A673 (cell line): ENCODE measurements at regions not wholly inside any gene's neighbourhood (a gene's known extent, or its start where the extent isn't known, plus 50 kb on each side); places are given as distances from the start of the nearest gene placed in this dataset.

Experiments
- CTCF ChIP-seq: fragments of 300-800, 200-600 bp; sonication (generic); conservative IDR thresholded peaks from 2 replicates; pipeline ENCODE4 v1.5.1; 2017; ENCODE audit warnings: low read depth, mild to moderate bottlenecking, antibody characterized with exemption, low read length, moderate library complexity, mixed read lengths
- EZH2 ChIP-seq: fragments of 200-600 bp; sonication (generic); IDR thresholded peaks from 2 replicates; pipeline ENCODE4 v1.6.1; 2017; ENCODE audit warnings: borderline replicate concordance, low read depth, mild to moderate bottlenecking, mixed read lengths, antibody characterized with exemption, low read length; ENCODE audit not compliant: poor library complexity, severe bottlenecking

- TF ChIP-seq CTCF (no peak), EZH2 (no peak)
Measured at GRCh38 chr6:105678516-105678915, 275.6 kb upstream of the PREP start.
